ENCODE measurements at regions not wholly inside any gene's neighbourhood (a gene's known extent, or its start where the extent isn't known, plus 50 kb on each side); places are given as distances from the start of the nearest gene placed in this dataset.

- TF ChIP-seq CTCF (IDR thresholded peaks at IDR 0.05; ENCODE audit: low read depth, low read length), result no peak
- TF ChIP-seq EZH2phosphoT487 (IDR thresholded peaks at IDR 0.05; ENCODE audit: low read depth), result no peak
Observed at GRCh38 chr1:222290866-222291265, 257.0 kb downstream of the HHIPL2 start.
